Chondrocyte (in vitro differentiated cells): ENCODE measurements at regions not wholly inside any gene's neighbourhood (a gene's known extent, or its start where the extent isn't known, plus 50 kb on each side); places are given as distances from the start of the nearest gene placed in this dataset.

Source experiments
- DNase-seq: peaks from one replicate; pipeline ENCODE4 v3.0.0; 2021; ENCODE audit warnings: mixed read lengths, low spot score
- H3K27ac Mint-ChIP-seq: one replicate; pipeline ENCODE4 v1.8.0; 2021; ENCODE audit warnings: mild to moderate bottlenecking, moderate library complexity, mixed read lengths; ENCODE audit not compliant: unreplicated experiment
- H3K27me3 Mint-ChIP-seq: 2 replicates; pipeline ENCODE4 v1.8.0; 2021; ENCODE audit warnings: low read depth, mixed read lengths
- H3K36me3 Mint-ChIP-seq: 2 replicates; pipeline ENCODE4 v1.8.0; 2021; ENCODE audit warnings: low read depth, mixed read lengths
- H3K4me1 Mint-ChIP-seq: 2 replicates; pipeline ENCODE4 v1.8.0; 2021; ENCODE audit warnings: low read depth, mild to moderate bottlenecking, mixed read lengths
- H3K4me3 Mint-ChIP-seq: one replicate; pipeline ENCODE4 v1.8.0; 2021; ENCODE audit warnings: mild to moderate bottlenecking, moderate library complexity, mixed read lengths; ENCODE audit not compliant: unreplicated experiment
- H3K9me3 Mint-ChIP-seq: 2 replicates; pipeline ENCODE4 v1.8.0; 2021; ENCODE audit warnings: low read depth, mixed read lengths
- CTCF ChIP-seq: fragments of 200-600 bp; sonication (generic); IDR thresholded peaks from 2 replicates; pipeline ENCODE4 v1.5.0; 2021; ENCODE audit warnings: antibody characterized with exemption, mild to moderate bottlenecking, moderate library complexity

GRCh38 chr2:850429-850828 is 100.2 kb upstream of the SNTG2 start:
- no peaks in the 10 kb centered on the region for H3K36me3 Mint-ChIP-seq
- no peak overlapping the region for H3K27ac Mint-ChIP-seq
- no peak for TF ChIP-seq CTCF
- peaks cover 3% of the 10 kb centered on the region for H3K27me3 Mint-ChIP-seq
- H3K4me1 Mint-ChIP-seq, result no peaks in the 10 kb centered on the region
- no peak overlapping the region for H3K4me3 Mint-ChIP-seq
- no peaks in the 10 kb centered on the region for H3K9me3 Mint-ChIP-seq
- no peak for DNase-seq

- no peaks in the 10 kb centered on the region for H3K4me1 Mint-ChIP-seq
- H3K36me3 Mint-ChIP-seq, result no peaks in the 10 kb centered on the region
- no peak for DNase-seq
- H3K27me3 Mint-ChIP-seq, result peaks cover 16% of the 10 kb centered on the region
- H3K4me3 Mint-ChIP-seq, result no peak overlapping the region
- H3K9me3 Mint-ChIP-seq, result no peaks in the 10 kb centered on the region
- no peak overlapping the region for H3K27ac Mint-ChIP-seq
- TF ChIP-seq CTCF, result no peak
Measured at GRCh38 chr2:848099-848498, 102.5 kb upstream of the SNTG2 start.

GRCh38 chr2:847669-848068 is 103.0 kb upstream of the SNTG2 start:
- Mint-ChIP-seq H3K27ac (no peak overlapping the region), H3K36me3 (no peaks in the 10 kb centered on the region), H3K9me3 (no peaks in the 10 kb centered on the region), H3K27me3 (peaks cover 16% of the 10 kb centered on the region), H3K4me3 (no peak overlapping the region), H3K4me1 (no peaks in the 10 kb centered on the region)
- no peak for DNase-seq
- no peak for TF ChIP-seq CTCF

GRCh38 chr2:844715-845114 is 105.9 kb upstream of the SNTG2 start:
- no peak overlapping the region for H3K4me3 Mint-ChIP-seq
- H3K4me1 Mint-ChIP-seq, result no peaks in the 10 kb centered on the region

GRCh38 chr2:842151-842803 is 108.4 kb upstream of the SNTG2 start:
- Mint-ChIP-seq H3K36me3 (peaks cover 5% of the 10 kb centered on the region), H3K27me3 (peaks cover 42% of the 10 kb centered on the region), H3K27ac (no peak overlapping the region), H3K4me3 (no peak overlapping the region), H3K9me3 (peaks cover 4% of the 10 kb centered on the region), H3K4me1 (no peaks in the 10 kb centered on the region)
- TF ChIP-seq CTCF, result no peak
- DNase-seq, result no peak

More at GRCh38 chr2:844715-845114, 105.9 kb upstream of the SNTG2 start:
- no peak for DNase-seq
- Mint-ChIP-seq H3K27me3 (peaks cover 28% of the 10 kb centered on the region), H3K27ac (no peak overlapping the region), H3K36me3 (peaks cover 3% of the 10 kb centered on the region), H3K9me3 (peaks cover 3% of the 10 kb centered on the region)
- no peak for TF ChIP-seq CTCF
